ENCODE measurements at regions not wholly inside any gene's neighbourhood (a gene's known extent, or its start where the extent isn't known, plus 50 kb on each side); places are given as distances from the start of the nearest gene placed in this dataset.

- no peak for TF ChIP-seq CHD1 (IDR thresholded peaks at IDR 0.05; ENCODE audit: low read depth, low read length)
- no peak for TF ChIP-seq RCOR1 (IDR thresholded peaks at IDR 0.05; ENCODE audit: insufficient replicate concordance, low read length)
- TF ChIP-seq CTCF (conservative IDR thresholded peaks at IDR 0.05; ENCODE audit: low read depth, low read length), result no peak
- no peak for TF ChIP-seq CEBPB (IDR thresholded peaks at IDR 0.05; ENCODE audit: low read depth, low read length)
- TF ChIP-seq USF2 (IDR thresholded peaks at IDR 0.05; ENCODE audit: low read depth, low read length), result no peak
- no peak for TF ChIP-seq MXI1 (IDR thresholded peaks at IDR 0.05; ENCODE audit: borderline replicate concordance, low read depth, low read length)
- TF ChIP-seq MAFK (IDR thresholded peaks at IDR 0.05; ENCODE audit: low read depth, low read length), result no peak
- no peak for TF ChIP-seq BHLHE40 (IDR thresholded peaks at IDR 0.05; ENCODE audit: low read depth, low read length)
- no peak for TF ChIP-seq POLR2A (IDR thresholded peaks at IDR 0.05; ENCODE audit: low read depth, low read length)
- no peak for TF ChIP-seq SMC3 (IDR thresholded peaks at IDR 0.05; ENCODE audit: low read depth, low read length)
- no peak for TF ChIP-seq ELK1 (IDR thresholded peaks at IDR 0.05; ENCODE audit: borderline replicate concordance, low read depth, low read length)
- no peak for TF ChIP-seq NFE2L2 (IDR thresholded peaks at IDR 0.05; ENCODE audit: low read depth, low read length)
- no peak for TF ChIP-seq RAD21 (IDR thresholded peaks at IDR 0.05; ENCODE audit: low read length)
- TF ChIP-seq RFX5 (IDR thresholded peaks at IDR 0.05; ENCODE audit: low read depth, low read length), result no peak
- no peak for TF ChIP-seq FOS (IDR thresholded peaks at IDR 0.05; ENCODE audit: low read depth, low read length)
- TF ChIP-seq MAZ (IDR thresholded peaks at IDR 0.05; ENCODE audit: borderline replicate concordance, low read depth, low read length), result no peak
- Histone ChIP-seq H3K27me3 (ENCODE audit: control insufficient read depth, insufficient read depth, low read length) (no peaks in the 10 kb centered on the region; the same call in 1 of the 2 replicates), H2BK120ac (ENCODE audit: low read depth, low read length) (no peak overlapping the region), H3K9ac (ENCODE audit: low read depth, low read length) (no peak overlapping the region), H4K20me1 (ENCODE audit: insufficient read depth, low read length) (no peaks in the 10 kb centered on the region), H3K18ac (ENCODE audit: low read depth, low read length) (no peak overlapping the region), H3K4me1 (ENCODE audit: control insufficient read depth, insufficient read depth, low read length) (no peaks in the 10 kb centered on the region), H4K5ac (ENCODE audit: low read depth, low read length) (no peak overlapping the region), H3K36me3 (ENCODE audit: control insufficient read depth, insufficient read depth, low read length) (no peaks in the 10 kb centered on the region), H2BK20ac (ENCODE audit: low read depth, low read length) (no peak overlapping the region), H4K8ac (ENCODE audit: low read depth in 2 of 2, low read length in 2 of 2) (no peak overlapping the region), H3K79me1 (ENCODE audit: low read depth in 1 of 2, low read length in 2 of 2) (no peaks in the 10 kb centered on the region), H3K4ac (ENCODE audit: low read depth, low read length) (no peak overlapping the region), H2BK15ac (ENCODE audit: low read depth, low read length) (no peak overlapping the region), H2BK5ac (ENCODE audit: low read depth, low read length, poor library complexity, severe bottlenecking) (no peak overlapping the region), H2AK9ac (replicated peaks; ENCODE audit: low read depth, low read length, poor library complexity) (no peak overlapping the region), H3K27ac (ENCODE audit: insufficient read depth, low read length) (no peak overlapping the region), H2AK5ac (ENCODE audit: low read depth, low read length) (no peak overlapping the region), H3K23ac (ENCODE audit: low read depth, low read length) (no peak overlapping the region), H3K14ac (replicated peaks; ENCODE audit: low read depth, low read length) (no peak overlapping the region), H3K4me2 (ENCODE audit: low read depth, low read length) (no peak overlapping the region), H2AFZ (replicated peaks; ENCODE audit: low read length, poor library complexity) (no peak overlapping the region), H3K9me3 (ENCODE audit: control insufficient read depth, insufficient read depth, low read length) (no peaks in the 10 kb centered on the region), H3K9me1 (ENCODE audit: insufficient read depth, low read length) (no peaks in the 10 kb centered on the region), H3K4me3 (ENCODE audit: insufficient read depth, low read depth, low read length) (no peak overlapping the region), H3K56ac (ENCODE audit: extremely low read depth, insufficient read depth, low read length) (no peak overlapping the region), H4K91ac (ENCODE audit: insufficient read depth, low read depth, low read length) (no peak overlapping the region)
- POLR2A ChIA-PET (ENCODE audit: unreplicated experiment), result no interaction called here
- no CpG with 5 or more reads among the region's 2 CpGs for WGBS, 2 experiments (ENCODE audit: extremely low coverage in 2 of 2, insufficient read length in 1 of 2)
- in situ Hi-C loops (cut with MboI; ENCODE audit: low sequenced_read_pairs), result no loop called here
- dilution Hi-C loops (cut with HindIII; ENCODE audit: low sequenced_read_pairs, unreplicated experiment), result no loop called here
- DNase-seq (no peak), ATAC-seq (ENCODE audit: low read depth) (no peak)
- no TSS peak for BruUV-seq (replicated peaks)
- CTCF ChIA-PET, result no interaction called here
- intact Hi-C loops (cut with micrococcal nuclease), result no loop called here
These were observed 336.9 kb upstream of the RSPO3 start for GRCh38 chr6:126781582-126781981.
